Choroid plexus epithelial cell (primary cell): ENCODE measurements at regions not wholly inside any gene's neighbourhood (a gene's known extent, or its start where the extent isn't known, plus 50 kb on each side); places are given as distances from the start of the nearest gene placed in this dataset.

Source experiments
- DNase-seq: peaks from one replicate; pipeline ENCODE4 v3.0.0-alpha.2; 2010; ENCODE audit warnings: low read depth
- H3K4me3 ChIP-seq: 2 replicates; pipeline ENCODE4 v1.5.1; 2011; ENCODE audit warnings: low read depth, mild to moderate bottlenecking, control low read depth, low read length, moderate library complexity
- CTCF ChIP-seq: conservative IDR thresholded peaks from 2 replicates; pipeline ENCODE4 v1.5.1; 2011; ENCODE audit warnings: low read depth, mild to moderate bottlenecking, control low read depth, inconsistent platforms, low read length, moderate library complexity

- DNase-seq, result no peak
- H3K4me3 ChIP-seq, result no peak overlapping the region
- no peak for TF ChIP-seq CTCF
Observed at GRCh38 chr1:170366980-170367379, 165.0 kb upstream of the GORAB start.

DNA sequence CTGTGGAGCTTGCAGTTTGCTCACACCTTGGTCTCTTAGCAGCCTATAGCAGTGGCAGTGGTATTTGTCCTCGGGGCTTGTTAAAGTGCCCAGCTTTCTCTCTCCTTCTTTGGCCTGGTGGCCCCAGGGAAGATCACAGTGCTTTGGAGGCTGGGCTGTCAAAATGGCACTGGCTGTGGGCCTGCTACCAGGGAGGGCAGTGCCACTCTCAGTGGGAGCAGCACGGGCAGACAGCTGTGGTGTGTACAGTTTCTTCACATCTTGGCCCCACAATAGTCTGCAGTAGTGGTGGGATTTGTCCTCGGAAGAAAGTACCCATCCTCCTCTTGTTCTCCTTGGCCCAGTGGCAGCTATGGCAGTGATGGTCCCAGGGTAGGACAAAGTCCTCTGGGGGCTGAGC is 164.4 kb upstream of the GORAB start:
- no peak overlapping the region for H3K4me3 ChIP-seq
- no peak for DNase-seq
- no peak for TF ChIP-seq CTCF

- no peak for TF ChIP-seq CTCF
- no peak for DNase-seq
- H3K4me3 ChIP-seq, result no peak overlapping the region
Observed at GRCh38 chr1:170369000-170369399, 163.0 kb upstream of the GORAB start.

GRCh38 chr1:170369417-170369816 is 162.5 kb upstream of the GORAB start:
- DNase-seq, result no peak

DNA sequence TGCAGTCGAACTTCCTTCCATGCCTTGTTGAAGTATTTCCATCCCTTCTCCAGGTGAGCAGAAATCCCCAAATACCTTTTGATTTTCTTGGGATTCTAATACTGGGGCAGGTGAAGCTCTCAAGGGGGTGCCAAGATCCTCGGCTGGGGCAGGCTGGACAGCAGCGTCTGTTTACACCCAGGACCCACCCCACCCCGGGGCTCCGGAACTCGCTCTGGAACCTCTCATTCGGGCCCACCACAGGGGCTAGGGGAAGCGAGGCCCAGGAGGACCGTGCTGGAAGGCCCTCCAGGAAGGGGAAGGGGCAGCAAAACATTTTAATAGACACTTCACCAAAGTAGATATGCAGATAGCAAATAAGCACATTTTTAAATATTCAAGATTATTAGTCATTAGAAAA is 161.9 kb upstream of the GORAB start:
- no peak for TF ChIP-seq CTCF
- no peak overlapping the region for H3K4me3 ChIP-seq
- no peak for DNase-seq

More at GRCh38 chr1:170369417-170369816, 162.5 kb upstream of the GORAB start:
- TF ChIP-seq CTCF, result no peak
- H3K4me3 ChIP-seq, result no peak overlapping the region

DNA sequence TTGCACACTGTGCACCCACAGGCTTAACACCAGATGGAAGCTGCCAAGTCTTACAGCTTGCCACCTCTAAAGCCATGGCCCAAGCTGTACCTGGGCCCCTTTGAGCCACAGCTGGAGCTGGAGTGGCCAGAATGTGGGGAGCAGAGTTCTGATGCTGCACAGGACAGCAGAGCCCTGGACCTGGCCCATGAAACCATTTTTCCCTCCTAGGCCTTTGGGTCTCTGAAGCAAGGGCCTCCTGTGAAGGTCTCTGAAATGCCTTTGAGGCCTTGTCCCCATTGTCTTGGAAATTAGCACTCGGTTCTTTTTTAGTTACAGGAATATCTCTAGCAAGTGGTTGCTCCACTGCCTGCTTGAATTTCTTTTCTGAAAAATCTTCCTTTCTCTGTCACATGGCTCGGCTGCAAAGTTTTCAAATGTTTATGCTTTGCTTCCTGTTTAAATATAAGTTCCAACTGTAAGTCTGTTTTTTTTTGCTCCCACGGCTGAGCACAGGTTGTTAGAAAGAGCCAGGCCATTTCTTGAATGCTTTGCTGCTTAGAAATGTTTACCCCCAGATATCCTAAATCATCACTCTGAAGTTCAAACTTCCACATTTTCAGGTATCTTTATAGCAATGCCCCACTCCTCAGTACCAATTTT is 156.8 kb upstream of the GORAB start:
- H3K4me3 ChIP-seq, result no peak overlapping the region
- peak; percentile 14 for DNase-seq
- no peak for TF ChIP-seq CTCF

- TF ChIP-seq CTCF, result no peak
- DNase-seq, result no peak
- H3K4me3 ChIP-seq, result no peak overlapping the region
Observed at GRCh38 chr1:170376801-170377385, 155.1 kb upstream of the GORAB start.
